HEK293 (cell line): ENCODE measurements at regions not wholly inside any gene's neighbourhood (a gene's known extent, or its start where the extent isn't known, plus 50 kb on each side); places are given as distances from the start of the nearest gene placed in this dataset.
A peak's percentile ranks its signal among the peaks of the same experiment; 100 is the strongest.

Experiments used
- CTCF ChIA-PET: fragments of 350-600 bp; formaldehyde crosslinking; extraction: SDS; loops from one replicate; lab custom pipeline; 2021; ENCODE audit warnings: antibody characterized with exemption; lab: Yijun Ruan, JAX
- POLR2A ChIA-PET: fragments of 300-600 bp; formaldehyde crosslinking; extraction: SDS; loops from one replicate; lab custom pipeline; 2020; ENCODE audit warnings: antibody characterized with exemption, inconsistent platforms; lab: Yijun Ruan, JAX
- H3K27ac ChIP-seq: fragments of 200-500 bp; sonication (Bioruptor generic); 2 replicates; pipeline ENCODE4 v1.5.1; 2014; ENCODE audit warnings: low read depth, low read length, control low read depth, inconsistent platforms; ENCODE audit errors: extremely low read depth
- H3K36me3 ChIP-seq, 2 experiments: fragments of 200-500 bp in 1 of 2; sonication (Bioruptor generic) in 1 of 2; 1 replicate in 1 of 2; 2 replicates in 1 of 2; pipeline ENCODE4 v1.5.1; 2014 to 2017; ENCODE audit warnings: inconsistent platforms in 2 of 2, low read length in 2 of 2; ENCODE audit not compliant: control insufficient read depth in 2 of 2, insufficient read depth in 1 of 2
- H3K4me1 ChIP-seq: fragments of 200-500 bp; sonication (Bioruptor generic); 2 replicates; pipeline ENCODE4 v1.5.1; 2014; ENCODE audit warnings: mild to moderate bottlenecking, low read length, inconsistent platforms; ENCODE audit not compliant: control insufficient read depth, insufficient read depth
- H3K4me3 ChIP-seq: 2 replicates; pipeline ENCODE4 v1.5.1; 2011; ENCODE audit warnings: low read depth, mild to moderate bottlenecking, control low read depth, low read length, moderate library complexity
- H3K9me3 ChIP-seq: fragments of 200-500 bp; sonication (Bioruptor generic); 2 replicates; pipeline ENCODE4 v1.5.1; 2014; ENCODE audit warnings: low read depth, low read length, inconsistent platforms; ENCODE audit not compliant: control insufficient read depth, insufficient read depth
- GLIS1 ChIP-seq: fragments of 450-650 bp; formaldehyde crosslinking; IDR thresholded peaks from 2 replicates; pipeline ENCODE4 v1.5.1; 2016; ENCODE audit warnings: missing biosample characterization, missing genetic modification characterization
- IKZF3 ChIP-seq: fragments of 450-650 bp; IDR thresholded peaks from 2 replicates; pipeline ENCODE4 v1.5.0; 2018; ENCODE audit warnings: missing biosample characterization, mild to moderate bottlenecking, missing genetic modification characterization, moderate library complexity
- MZF1 ChIP-seq: fragments of 450-650 bp; formaldehyde crosslinking; IDR thresholded peaks from 2 replicates; pipeline ENCODE4 v1.5.1; 2017; ENCODE audit warnings: missing biosample characterization, missing genetic modification characterization, borderline replicate concordance
- REST ChIP-seq: fragments of 450-650 bp; formaldehyde crosslinking; IDR thresholded peaks from 2 replicates; pipeline ENCODE4 v1.5.1; 2016; ENCODE audit warnings: missing biosample characterization, missing genetic modification characterization
- SCRT2 ChIP-seq: fragments of 450-650 bp; formaldehyde crosslinking; IDR thresholded peaks from 2 replicates; pipeline ENCODE4 v1.5.1; 2016; ENCODE audit warnings: missing biosample characterization, missing genetic modification characterization
- ZBTB17 ChIP-seq: fragments of 450-650 bp; formaldehyde crosslinking; IDR thresholded peaks from 2 replicates; pipeline ENCODE4 v1.5.1; 2016; ENCODE audit warnings: missing biosample characterization, missing genetic modification characterization
- ZBTB20 ChIP-seq: fragments of 450-650 bp; formaldehyde crosslinking; IDR thresholded peaks from 2 replicates; pipeline ENCODE4 v1.5.1; 2016; ENCODE audit warnings: missing biosample characterization, missing genetic modification characterization
- ZNF133 ChIP-seq: fragments of 450-650 bp; formaldehyde crosslinking; IDR thresholded peaks from 2 replicates; pipeline ENCODE4 v1.5.1; 2016; ENCODE audit warnings: missing biosample characterization, missing genetic modification characterization
- ZNF175 ChIP-seq: fragments of 450-650 bp; formaldehyde crosslinking; IDR thresholded peaks from 2 replicates; pipeline ENCODE4 v1.5.1; 2016; ENCODE audit warnings: missing biosample characterization, missing genetic modification characterization
- ZNF221 ChIP-seq: fragments of 450-650 bp; formaldehyde crosslinking; IDR thresholded peaks from 2 replicates; pipeline ENCODE4 v1.5.1; 2017; ENCODE audit warnings: missing biosample characterization, missing genetic modification characterization, borderline replicate concordance
- ZNF223 ChIP-seq: fragments of 450-650 bp; formaldehyde crosslinking; IDR thresholded peaks from 2 replicates; pipeline ENCODE4 v1.5.1; 2016; ENCODE audit warnings: missing biosample characterization, missing genetic modification characterization
- ZNF302 ChIP-seq: fragments of 450-650 bp; formaldehyde crosslinking; IDR thresholded peaks from 2 replicates; pipeline ENCODE4 v1.5.1; 2016; ENCODE audit warnings: missing biosample characterization, missing genetic modification characterization, low read depth
- ZNF362 ChIP-seq: fragments of 450-650 bp; formaldehyde crosslinking; IDR thresholded peaks from 2 replicates; pipeline ENCODE4 v1.5.1; 2016; ENCODE audit warnings: missing biosample characterization, missing genetic modification characterization
- ZNF433 ChIP-seq: fragments of 450-650 bp; formaldehyde crosslinking; IDR thresholded peaks from 2 replicates; pipeline ENCODE4 v1.5.1; 2016; ENCODE audit warnings: missing biosample characterization, missing genetic modification characterization, low read depth
- ZNF488 ChIP-seq: fragments of 450-650 bp; formaldehyde crosslinking; IDR thresholded peaks from 2 replicates; pipeline ENCODE4 v1.5.1; 2016; ENCODE audit warnings: missing biosample characterization, missing genetic modification characterization
- ZNF530 ChIP-seq: fragments of 450-650 bp; formaldehyde crosslinking; IDR thresholded peaks from 2 replicates; pipeline ENCODE4 v1.5.1; 2016; ENCODE audit warnings: low read depth, missing biosample characterization, missing genetic modification characterization
- ZNF571 ChIP-seq: fragments of 450-650 bp; formaldehyde crosslinking; IDR thresholded peaks from 2 replicates; pipeline ENCODE4 v1.5.0; 2017; ENCODE audit warnings: missing biosample characterization, missing genetic modification characterization
- ZNF677 ChIP-seq: fragments of 450-650 bp; IDR thresholded peaks from 2 replicates; pipeline ENCODE4 v1.5.0; 2018; ENCODE audit warnings: missing biosample characterization, mild to moderate bottlenecking, missing genetic modification characterization, moderate library complexity
- ZNF777 ChIP-seq: fragments of 450-650 bp; formaldehyde crosslinking; IDR thresholded peaks from 2 replicates; pipeline ENCODE4 v1.5.1; 2017; ENCODE audit warnings: missing biosample characterization, missing genetic modification characterization, borderline replicate concordance
- ZNF785 ChIP-seq: fragments of 450-650 bp; formaldehyde crosslinking; IDR thresholded peaks from 2 replicates; pipeline ENCODE4 v1.5.1; 2016; ENCODE audit warnings: missing biosample characterization, missing genetic modification characterization
- ZNF791 ChIP-seq: fragments of 450-650 bp; formaldehyde crosslinking; IDR thresholded peaks from 2 replicates; pipeline ENCODE4 v1.5.1; 2016; ENCODE audit warnings: missing biosample characterization, missing genetic modification characterization
- ZSCAN16 ChIP-seq: fragments of 450-650 bp; formaldehyde crosslinking; IDR thresholded peaks from 2 replicates; pipeline ENCODE4 v1.5.1; 2016; ENCODE audit warnings: missing biosample characterization, missing genetic modification characterization
- TF ChIP-seq, protein P1 (sequence below): fragments of 450-650 bp; formaldehyde crosslinking; IDR thresholded peaks from 2 replicates; pipeline ENCODE4 v1.5.1; 2016; ENCODE audit warnings: missing biosample characterization, missing genetic modification characterization

DNA sequence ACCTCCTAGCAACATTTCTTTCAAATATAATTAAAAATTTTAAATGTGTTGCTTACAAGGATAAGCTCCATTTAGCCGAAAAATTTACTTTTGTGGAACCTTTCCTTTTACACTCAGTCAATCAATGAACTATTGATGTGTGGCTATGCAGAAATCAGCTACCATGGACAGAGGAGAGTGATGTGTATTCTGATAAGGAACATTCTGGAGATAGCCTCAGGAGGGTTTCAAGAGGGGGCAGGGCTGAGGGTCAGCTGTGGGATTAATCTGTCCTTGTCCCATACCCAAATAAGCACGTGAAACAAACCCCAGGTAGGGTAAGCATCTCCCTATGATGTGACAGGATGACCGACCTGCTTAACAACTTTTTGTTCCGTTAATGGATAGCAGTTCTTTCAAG lies 192.6 kb upstream of the PROK2 start:
- ChIA-PET CTCF (no interaction called here), POLR2A (no interaction called here)
- Histone ChIP-seq H3K4me1 (peaks cover 3% of the 10 kb centered on the region; the same call in 1 of the 2 replicates), H3K36me3 (no peaks in the 10 kb centered on the region), H3K9me3 (no peaks in the 10 kb centered on the region), H3K27ac (no peak overlapping the region), H3K4me3 (no peak overlapping the region)
- TF ChIP-seq MZF1 (tag by site-specific recombination): no peak
- no peak for TF ChIP-seq ZNF221 (tag by site-specific recombination)
- TF ChIP-seq REST (tag by site-specific recombination): peak; percentile 90

- Histone ChIP-seq H3K4me1 (peaks cover 3% of the 10 kb centered on the region; the same call in 1 of the 2 replicates), H3K4me3 (no peak overlapping the region), H3K9me3 (no peaks in the 10 kb centered on the region), H3K27ac (no peak overlapping the region), H3K36me3 (no peaks in the 10 kb centered on the region)
- ChIA-PET POLR2A (no interaction called here), CTCF (no interaction called here)
- TF ChIP-seq ZNF488 (tag by site-specific recombination) (no peak), ZNF133 (tag by site-specific recombination) (no peak), ZNF530 (tag by site-specific recombination) (no peak), ZNF791 (tag by site-specific recombination) (no peak), ZNF677 (tag by site-specific recombination) (no peak), ZNF571 (tag by site-specific recombination) (no peak), ZNF777 (no peak)
- TF ChIP-seq, protein P1, sequence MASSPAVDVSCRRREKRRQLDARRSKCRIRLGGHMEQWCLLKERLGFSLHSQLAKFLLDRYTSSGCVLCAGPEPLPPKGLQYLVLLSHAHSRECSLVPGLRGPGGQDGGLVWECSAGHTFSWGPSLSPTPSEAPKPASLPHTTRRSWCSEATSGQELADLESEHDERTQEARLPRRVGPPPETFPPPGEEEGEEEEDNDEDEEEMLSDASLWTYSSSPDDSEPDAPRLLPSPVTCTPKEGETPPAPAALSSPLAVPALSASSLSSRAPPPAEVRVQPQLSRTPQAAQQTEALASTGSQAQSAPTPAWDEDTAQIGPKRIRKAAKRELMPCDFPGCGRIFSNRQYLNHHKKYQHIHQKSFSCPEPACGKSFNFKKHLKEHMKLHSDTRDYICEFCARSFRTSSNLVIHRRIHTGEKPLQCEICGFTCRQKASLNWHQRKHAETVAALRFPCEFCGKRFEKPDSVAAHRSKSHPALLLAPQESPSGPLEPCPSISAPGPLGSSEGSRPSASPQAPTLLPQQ: no peak
Measured at GRCh38 chr3:71975573-71975972, 190.6 kb upstream of the PROK2 start.

- Histone ChIP-seq H3K27ac (no peak overlapping the region), H3K4me1 (peaks cover 3% of the 10 kb centered on the region; the same call in 1 of the 2 replicates), H3K9me3 (no peaks in the 10 kb centered on the region), H3K36me3 (no peaks in the 10 kb centered on the region), H3K4me3 (no peak overlapping the region)
- CTCF ChIA-PET: no interaction called here
- POLR2A ChIA-PET: no interaction called here
- TF ChIP-seq ZNF221 (tag by site-specific recombination) (no peak), SCRT2 (tag by site-specific recombination) (no peak), ZNF302 (tag by site-specific recombination) (no peak), ZNF223 (no peak), ZSCAN16 (no peak), GLIS1 (tag by site-specific recombination) (no peak), ZBTB17 (tag by site-specific recombination) (no peak), ZNF433 (no peak), ZBTB20 (tag by site-specific recombination) (no peak), MZF1 (tag by site-specific recombination) (no peak), IKZF3 (tag by site-specific recombination) (no peak), ZNF362 (no peak), ZNF175 (no peak), ZNF785 (tag by site-specific recombination) (no peak)
Measured at GRCh38 chr3:71974786-71975185, 189.8 kb upstream of the PROK2 start.
